OCI-LY1 (cell line): ENCODE measurements at regions not wholly inside any gene's neighbourhood (a gene's known extent, or its start where the extent isn't known, plus 50 kb on each side); places are given as distances from the start of the nearest gene placed in this dataset.

ENCODE experiments used
- EZH2 ChIP-seq: fragments of 200-600 bp; sonication (generic), shearing (Covaris generic); IDR thresholded peaks from 2 replicates; pipeline ENCODE4 v1.8.0; 2017; ENCODE audit warnings: borderline replicate concordance, mixed run types, mild to moderate bottlenecking, antibody characterized with exemption, low read length, moderate library complexity, mixed read lengths
- TF ChIP-seq, protein P1 (sequence below): fragments of 200-600 bp; sonication (generic), shearing (Covaris generic); IDR thresholded peaks from 2 replicates; pipeline ENCODE4 v1.5.1; 2017; ENCODE audit warnings: mild to moderate bottlenecking, antibody characterized with exemption, low read length, moderate library complexity, mixed read lengths

DNA sequence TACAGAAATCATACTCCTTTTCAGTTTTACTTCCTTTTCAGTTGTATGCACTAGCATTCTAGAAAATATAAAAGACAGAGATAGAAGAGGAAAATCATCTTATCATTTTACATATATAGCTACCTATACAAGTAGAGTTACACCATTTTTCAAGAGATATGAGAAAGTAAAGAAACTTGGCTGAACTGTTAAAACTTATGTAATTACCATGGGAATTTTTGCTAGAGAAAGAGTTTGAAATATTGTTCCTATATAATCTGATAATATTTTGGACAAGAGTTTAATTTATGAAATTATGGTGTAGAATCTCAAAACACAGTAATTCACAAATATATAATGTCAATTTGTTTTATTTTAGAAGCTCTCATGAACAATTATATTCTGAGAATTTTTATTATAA is 180.8 kb downstream of the PLPPR4 start:
- no peak for TF ChIP-seq EZH2
- TF ChIP-seq, protein P1, sequence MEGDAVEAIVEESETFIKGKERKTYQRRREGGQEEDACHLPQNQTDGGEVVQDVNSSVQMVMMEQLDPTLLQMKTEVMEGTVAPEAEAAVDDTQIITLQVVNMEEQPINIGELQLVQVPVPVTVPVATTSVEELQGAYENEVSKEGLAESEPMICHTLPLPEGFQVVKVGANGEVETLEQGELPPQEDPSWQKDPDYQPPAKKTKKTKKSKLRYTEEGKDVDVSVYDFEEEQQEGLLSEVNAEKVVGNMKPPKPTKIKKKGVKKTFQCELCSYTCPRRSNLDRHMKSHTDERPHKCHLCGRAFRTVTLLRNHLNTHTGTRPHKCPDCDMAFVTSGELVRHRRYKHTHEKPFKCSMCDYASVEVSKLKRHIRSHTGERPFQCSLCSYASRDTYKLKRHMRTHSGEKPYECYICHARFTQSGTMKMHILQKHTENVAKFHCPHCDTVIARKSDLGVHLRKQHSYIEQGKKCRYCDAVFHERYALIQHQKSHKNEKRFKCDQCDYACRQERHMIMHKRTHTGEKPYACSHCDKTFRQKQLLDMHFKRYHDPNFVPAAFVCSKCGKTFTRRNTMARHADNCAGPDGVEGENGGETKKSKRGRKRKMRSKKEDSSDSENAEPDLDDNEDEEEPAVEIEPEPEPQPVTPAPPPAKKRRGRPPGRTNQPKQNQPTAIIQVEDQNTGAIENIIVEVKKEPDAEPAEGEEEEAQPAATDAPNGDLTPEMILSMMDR, result no peak
